ENCODE measurements at regions not wholly inside any gene's neighbourhood (a gene's known extent, or its start where the extent isn't known, plus 50 kb on each side); places are given as distances from the start of the nearest gene placed in this dataset.

GRCh38 chr12:28063355-28063880, 90.9 kb upstream of the PTHLH start:
- Histone ChIP-seq H3K4me2 (ENCODE audit: low read length) (no peak overlapping the region), H3K9me2 (ENCODE audit: insufficient read depth, low read length) (no peaks in the 10 kb centered on the region), H2AFZ (ENCODE audit: low read depth, low read length) (no peak overlapping the region), H3K4me3 (ENCODE audit: low read length) (no peak overlapping the region), H4K20me1 (ENCODE audit: insufficient read depth) (no peaks in the 10 kb centered on the region), H3K27me3 (ENCODE audit: insufficient read depth, low read depth, low read length) (no peaks in the 10 kb centered on the region), H3F3A (ENCODE audit: insufficient read depth, low read length, poor library complexity, severe bottlenecking) (no peaks in the 10 kb centered on the region), H3K27ac (ENCODE audit: low read length) (no peak overlapping the region), H3K9ac (ENCODE audit: low read length) (no peak overlapping the region), H3K36me3 (ENCODE audit: insufficient read depth, low read length) (no peaks in the 10 kb centered on the region), H3K79me2 (replicated peaks; ENCODE audit: insufficient read depth, low read length) (no peaks in the 10 kb centered on the region), H3K9me3 (ENCODE audit: low read length) (no peaks in the 10 kb centered on the region)
- no peak for TF ChIP-seq REST (IDR thresholded peaks at IDR 0.05; ENCODE audit: borderline replicate concordance)
- TF ChIP-seq RAD21 (conservative IDR thresholded peaks at IDR 0.05) = no peak
- TF ChIP-seq POLR2AphosphoS5 (IDR thresholded peaks at IDR 0.05) = no peak
- no peak for TF ChIP-seq CTCF (IDR thresholded peaks at IDR 0.05; ENCODE audit: poor library complexity, severe bottlenecking)
- TF ChIP-seq SMC3 (conservative IDR thresholded peaks at IDR 0.05; ENCODE audit: poor library complexity) = no peak
- TF ChIP-seq EP300 (conservative IDR thresholded peaks at IDR 0.05; ENCODE audit: poor library complexity, severe bottlenecking) = no peak
- no peak for TF ChIP-seq EZH2 (IDR thresholded peaks at IDR 0.05; ENCODE audit: borderline replicate concordance, insufficient read depth, low read length, poor library complexity, severe bottlenecking)
- no peak for TF ChIP-seq TAF1 (IDR thresholded peaks at IDR 0.05; ENCODE audit: low read depth)
- TF ChIP-seq MXI1 (conservative IDR thresholded peaks at IDR 0.05; ENCODE audit: poor library complexity, severe bottlenecking) = no peak

GRCh38 chr12:28065374-28065773, 92.8 kb upstream of the PTHLH start:
- no peaks in the 10 kb centered on the region for H4K20me1 ChIP-seq (ENCODE audit: insufficient read depth)
- H3F3A ChIP-seq (ENCODE audit: insufficient read depth, low read length, poor library complexity, severe bottlenecking) = no peaks in the 10 kb centered on the region
- no peak overlapping the region for H3K4me2 ChIP-seq (ENCODE audit: low read length)
- no peaks in the 10 kb centered on the region for H3K27me3 ChIP-seq (ENCODE audit: insufficient read depth, low read depth, low read length)
- no peak overlapping the region for H3K9ac ChIP-seq (ENCODE audit: low read length)
- H3K79me2 ChIP-seq (replicated peaks; ENCODE audit: insufficient read depth, low read length) = no peaks in the 10 kb centered on the region
- no peaks in the 10 kb centered on the region for H3K9me2 ChIP-seq (ENCODE audit: insufficient read depth, low read length)
- no peaks in the 10 kb centered on the region for H3K36me3 ChIP-seq (ENCODE audit: insufficient read depth, low read length)
- no peak overlapping the region for H2AFZ ChIP-seq (ENCODE audit: low read depth, low read length)
- no peak for TF ChIP-seq CTCF (IDR thresholded peaks at IDR 0.05; ENCODE audit: poor library complexity, severe bottlenecking)
- TF ChIP-seq TAF1 (IDR thresholded peaks at IDR 0.05; ENCODE audit: low read depth) = no peak
- TF ChIP-seq EP300 (conservative IDR thresholded peaks at IDR 0.05; ENCODE audit: poor library complexity, severe bottlenecking) = no peak
- TF ChIP-seq REST (IDR thresholded peaks at IDR 0.05; ENCODE audit: borderline replicate concordance) = no peak
- no peak for TF ChIP-seq EZH2 (IDR thresholded peaks at IDR 0.05; ENCODE audit: borderline replicate concordance, insufficient read depth, low read length, poor library complexity, severe bottlenecking)
- no peak for TF ChIP-seq POLR2AphosphoS5 (IDR thresholded peaks at IDR 0.05)
- TF ChIP-seq RAD21 (conservative IDR thresholded peaks at IDR 0.05) = no peak
- no peak for TF ChIP-seq SMC3 (conservative IDR thresholded peaks at IDR 0.05; ENCODE audit: poor library complexity)
- no peak for TF ChIP-seq MXI1 (conservative IDR thresholded peaks at IDR 0.05; ENCODE audit: poor library complexity, severe bottlenecking)
- no peak overlapping the region for H3K27ac ChIP-seq (ENCODE audit: low read length)
- H3K9me3 ChIP-seq (ENCODE audit: low read length) = no peaks in the 10 kb centered on the region
- no peak overlapping the region for H3K4me3 ChIP-seq (ENCODE audit: low read length)

Data from neural cell (in vitro differentiated cells).